DMS153 treated with DMSO at 0.1 percent for 48 hours (cell line): ENCODE measurements at regions not wholly inside any gene's neighbourhood (a gene's known extent, or its start where the extent isn't known, plus 50 kb on each side); places are given as distances from the start of the nearest gene placed in this dataset.

Source experiments
- DNase-seq: peaks from one replicate; lab custom pipeline; 2025; ENCODE audit not compliant: unreplicated experiment; lab: John Stamatoyannopoulos, UW

- no peak for DNase-seq
Observed at GRCh38 chr10:4046712-4047354, 261.8 kb upstream of the KLF6 start.

DNA sequence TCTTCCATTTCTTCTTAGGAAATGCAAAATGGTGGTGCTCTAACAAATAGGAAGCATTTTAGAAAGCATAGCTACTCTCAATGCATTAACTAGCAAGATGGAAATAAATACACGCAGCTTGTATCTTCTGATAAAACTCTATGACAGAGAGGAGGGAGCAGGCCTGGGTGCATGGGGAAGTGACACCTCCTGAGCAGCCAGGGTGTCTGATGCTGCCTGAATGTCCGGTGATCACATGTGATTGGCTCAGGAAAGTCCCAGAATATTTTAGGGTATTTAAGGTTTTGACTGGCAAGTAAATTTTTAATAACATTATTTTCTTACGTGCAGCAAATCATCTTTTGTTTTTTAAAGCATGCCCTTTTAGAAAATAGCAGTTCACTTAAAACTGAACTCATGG is 261.0 kb upstream of the KLF6 start:
- no peak for DNase-seq

DNA sequence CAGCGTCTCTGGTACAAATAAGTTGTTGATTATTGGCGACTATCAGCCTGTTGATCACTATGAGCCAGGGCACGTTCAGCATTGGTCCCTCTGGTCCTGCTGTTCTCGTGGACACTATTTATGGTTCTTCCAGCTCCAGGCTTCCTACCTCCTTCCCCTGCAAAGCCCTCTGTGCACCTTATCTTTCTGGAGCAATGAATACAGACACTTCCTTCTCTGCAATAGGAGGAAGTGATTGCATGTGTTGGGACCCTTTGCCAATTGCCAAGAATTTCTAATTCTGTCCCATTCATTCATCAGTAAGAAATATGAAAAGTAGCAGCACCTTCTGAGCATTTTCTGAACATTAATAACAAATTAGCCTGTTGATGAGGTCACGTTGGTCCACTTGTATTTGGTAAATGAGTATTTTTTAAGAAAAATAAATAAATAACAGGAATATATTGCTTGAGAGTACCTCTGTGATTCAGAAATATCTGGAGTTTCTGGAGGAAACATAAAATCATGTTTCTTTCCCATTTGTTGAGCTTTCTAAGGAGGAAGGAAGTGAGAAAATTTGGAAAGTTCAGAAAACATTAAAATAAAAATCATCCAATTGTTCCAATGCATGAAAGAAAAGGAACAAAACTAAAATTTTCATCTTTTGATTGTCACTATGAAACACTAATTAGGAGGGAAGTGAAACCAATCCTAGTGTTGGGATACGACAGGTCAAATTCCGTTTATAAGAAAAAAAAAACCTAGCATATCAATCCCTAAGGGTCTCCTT is 259.1 kb upstream of the KLF6 start:
- DNase-seq, result no peak

DNA sequence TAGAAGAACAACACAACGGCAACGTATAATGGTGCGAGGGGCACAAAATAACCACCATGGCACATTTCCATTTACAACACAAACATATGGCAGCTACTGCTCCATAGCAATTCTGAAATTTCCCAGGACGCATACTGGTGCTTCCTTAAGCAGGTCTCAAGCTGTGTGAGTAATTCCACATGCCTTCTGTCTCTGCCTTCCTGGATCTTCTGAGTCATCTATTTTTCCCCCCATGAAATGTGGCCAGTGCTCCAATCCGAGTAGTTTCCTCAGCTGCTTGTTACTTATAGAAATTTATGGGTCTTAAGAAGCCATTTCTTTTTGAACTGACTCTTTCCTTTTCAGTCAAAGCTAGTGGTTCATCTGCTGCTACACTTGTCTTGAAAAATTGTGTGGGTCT is 256.6 kb upstream of the KLF6 start:
- DNase-seq, result no peak

DNA sequence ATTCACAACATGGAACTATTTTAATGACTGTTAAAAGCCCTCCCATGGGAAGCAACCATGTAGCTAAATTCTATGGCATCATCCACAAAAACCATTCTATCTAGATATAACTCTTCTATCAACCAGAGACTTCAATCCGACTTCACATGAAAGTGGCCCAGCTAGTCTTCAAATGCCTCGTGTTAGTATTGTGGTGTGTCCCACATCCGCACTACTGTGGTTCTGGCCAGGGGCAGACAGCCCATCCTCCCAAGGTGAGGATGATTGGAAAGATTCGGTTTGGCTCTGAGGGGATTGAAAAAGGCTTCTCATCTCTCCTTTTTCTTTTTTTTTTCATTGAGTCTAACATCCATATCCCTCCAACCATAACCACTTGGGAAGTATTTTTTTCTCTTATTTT is 253.0 kb upstream of the KLF6 start:
- no peak for DNase-seq

GRCh38 chr10:4035599-4035945 is 250.6 kb upstream of the KLF6 start:
- no peak for DNase-seq

DNA sequence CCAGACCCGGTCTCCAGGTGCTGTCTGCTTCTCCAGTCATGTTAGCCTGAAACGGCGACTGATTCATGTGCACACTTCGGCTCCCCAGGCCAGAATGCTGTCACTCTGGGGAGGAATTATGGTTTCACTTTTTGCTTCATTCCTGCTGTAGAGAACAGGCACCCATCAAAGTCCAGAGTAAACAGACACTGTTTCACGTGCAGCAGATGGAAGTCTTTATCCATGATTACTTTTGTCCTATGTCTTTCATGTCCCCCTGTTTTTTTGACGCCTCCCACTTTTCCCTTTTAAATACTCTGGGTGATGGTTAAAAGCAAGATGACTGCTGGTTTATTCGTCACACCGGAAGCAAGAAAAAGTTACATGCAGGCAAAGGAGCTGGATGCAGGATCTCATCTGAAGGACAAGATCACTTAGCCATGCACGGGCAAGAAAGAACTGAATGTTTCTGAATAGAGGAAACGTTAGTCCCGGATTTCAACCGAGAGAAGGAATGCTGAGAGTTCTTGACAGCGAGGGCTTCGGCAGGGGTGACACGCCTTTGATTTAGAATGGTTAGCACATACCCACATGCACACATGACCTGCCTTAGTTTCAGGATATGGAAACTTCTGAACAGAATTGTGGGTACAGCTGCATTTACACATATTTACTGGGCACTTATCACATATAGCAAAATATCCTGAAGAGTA is 250.0 kb upstream of the KLF6 start:
- DNase-seq, result no peak

DNA sequence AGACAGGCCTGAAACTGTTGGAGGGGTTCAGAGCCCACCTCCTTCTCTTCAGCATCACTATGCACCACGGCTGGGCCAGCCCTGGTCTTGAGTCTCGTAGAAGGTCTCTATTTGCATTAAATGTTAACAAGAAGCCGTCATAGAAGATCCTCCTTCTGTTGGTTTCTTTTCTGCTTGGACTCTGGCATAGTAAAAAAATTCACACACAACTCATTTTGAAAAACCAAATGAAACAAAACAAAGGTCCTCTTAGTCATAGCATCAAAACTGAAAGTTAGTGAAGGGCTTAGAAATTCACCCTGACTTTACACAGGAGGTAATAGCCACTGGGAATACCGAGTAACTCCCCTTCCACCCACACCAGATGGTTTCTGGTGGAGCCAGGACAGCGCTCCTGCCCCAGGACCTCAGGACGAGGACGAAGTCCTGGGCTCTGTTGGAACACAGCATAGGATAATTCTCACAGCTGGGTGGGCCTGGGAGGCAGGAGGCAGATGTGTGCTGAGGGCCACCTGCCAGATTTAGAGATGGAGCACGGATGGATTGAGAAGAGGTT is 248.4 kb upstream of the KLF6 start:
- no peak for DNase-seq

DNA sequence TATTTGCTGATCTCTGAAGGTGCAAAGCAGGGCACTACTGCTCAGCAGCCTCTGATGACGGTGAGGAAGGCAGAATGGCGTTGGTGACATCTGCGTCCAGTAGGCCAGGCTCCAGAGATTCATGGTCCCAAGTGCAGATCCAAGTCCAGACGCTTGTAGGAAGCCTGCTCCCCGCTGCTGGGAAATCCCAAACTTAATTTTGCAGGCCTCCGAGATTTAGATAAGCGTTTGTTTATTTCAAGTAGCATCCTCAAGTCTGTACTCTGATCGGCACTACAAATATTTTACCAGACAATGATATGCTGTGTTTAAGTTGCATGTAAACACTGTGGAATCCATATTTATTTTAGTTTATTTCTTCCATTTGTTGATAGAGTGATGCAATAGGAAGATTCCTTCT is 244.9 kb upstream of the KLF6 start:
- DNase-seq, result no peak

- DNase-seq, result no peak
Observed at GRCh38 chr10:4028854-4029583, 244.0 kb upstream of the KLF6 start.

GRCh38 chr10:4028027-4028471 is 243.0 kb upstream of the KLF6 start:
- DNase-seq, result no peak

DNA sequence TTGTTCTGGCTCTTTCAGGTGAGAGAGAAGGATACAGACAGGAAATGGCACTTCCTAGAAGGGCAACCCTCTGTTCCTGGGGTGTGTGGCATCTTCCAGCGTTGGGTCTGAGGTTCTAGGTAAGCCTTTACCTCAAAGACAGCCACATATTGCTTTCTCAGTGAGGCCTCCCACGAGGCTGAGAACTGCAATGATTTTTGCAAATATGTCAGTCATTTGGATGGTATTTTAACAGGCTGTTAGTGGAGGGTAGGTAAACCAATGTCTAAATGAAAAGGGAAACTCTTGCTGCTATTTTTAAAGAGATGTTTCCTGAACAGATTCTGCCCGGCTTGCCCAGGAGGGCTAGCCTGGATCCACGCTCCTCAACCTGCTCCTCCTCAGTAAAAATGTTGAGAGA is 240.3 kb upstream of the KLF6 start:
- no peak for DNase-seq

GRCh38 chr10:4024516-4025245 is 239.7 kb upstream of the KLF6 start:
- no peak for DNase-seq

DNA sequence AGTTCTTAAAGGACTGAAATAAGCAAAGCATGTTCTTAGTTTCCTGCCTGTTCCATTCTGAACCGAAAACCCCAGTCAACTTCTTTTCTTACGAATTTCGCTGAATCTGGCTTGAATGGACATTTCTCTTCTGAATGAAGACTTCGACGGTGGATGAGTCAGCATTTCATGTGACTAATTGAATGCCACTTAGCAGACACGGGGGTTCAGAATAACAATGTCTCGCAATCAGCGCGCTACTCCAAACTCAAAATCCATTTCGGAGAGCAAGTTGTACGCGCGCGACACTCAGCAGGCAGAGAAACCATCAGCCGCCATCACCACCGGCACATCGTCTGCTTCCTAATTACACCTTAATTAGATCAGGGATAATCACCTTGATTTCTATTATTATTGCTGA is 239.0 kb upstream of the KLF6 start:
- DNase-seq, result no peak

GRCh38 chr10:4022473-4022872 is 237.5 kb upstream of the KLF6 start:
- DNase-seq, result no peak

DNA sequence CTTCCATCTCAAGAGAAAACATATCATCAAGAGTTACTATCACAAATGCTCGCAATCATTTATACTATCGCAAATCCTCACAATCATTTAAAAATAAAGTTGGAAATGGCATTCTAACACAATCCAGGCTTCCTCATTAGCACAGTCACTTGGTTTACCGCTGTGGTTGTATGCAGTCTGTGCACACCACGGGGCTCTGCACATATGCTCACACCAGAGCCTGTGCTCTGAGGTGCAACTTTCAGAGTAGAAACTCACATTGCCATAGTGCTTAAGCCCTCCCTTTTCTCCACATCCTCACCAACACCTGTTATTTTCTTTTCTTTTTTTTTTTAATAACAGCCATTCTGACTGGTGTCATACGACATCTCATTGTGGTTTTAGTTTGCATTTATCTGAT is 235.6 kb upstream of the KLF6 start:
- DNase-seq, result no peak

DNA sequence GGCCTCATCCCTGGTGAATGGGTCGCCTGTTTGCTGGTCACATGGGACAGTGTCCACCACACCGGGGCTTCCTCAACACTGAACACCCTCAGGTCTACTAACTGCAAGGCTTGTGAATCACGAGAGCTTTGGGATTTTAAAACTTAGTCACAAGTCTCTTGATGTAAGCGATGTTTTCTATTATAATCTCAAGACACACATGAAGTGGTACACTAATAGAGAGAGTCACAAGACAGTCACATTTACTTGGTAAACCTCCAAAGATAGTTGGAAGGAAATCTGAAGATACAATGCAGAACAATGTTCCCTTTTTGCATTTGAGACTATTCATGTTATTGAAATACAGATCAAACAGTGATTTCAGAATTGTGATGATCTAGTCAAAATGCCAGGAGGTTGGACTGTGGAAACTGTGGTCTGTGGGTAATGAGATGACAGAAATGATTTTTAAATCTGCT is 233.1 kb upstream of the KLF6 start:
- no peak for DNase-seq

DNA sequence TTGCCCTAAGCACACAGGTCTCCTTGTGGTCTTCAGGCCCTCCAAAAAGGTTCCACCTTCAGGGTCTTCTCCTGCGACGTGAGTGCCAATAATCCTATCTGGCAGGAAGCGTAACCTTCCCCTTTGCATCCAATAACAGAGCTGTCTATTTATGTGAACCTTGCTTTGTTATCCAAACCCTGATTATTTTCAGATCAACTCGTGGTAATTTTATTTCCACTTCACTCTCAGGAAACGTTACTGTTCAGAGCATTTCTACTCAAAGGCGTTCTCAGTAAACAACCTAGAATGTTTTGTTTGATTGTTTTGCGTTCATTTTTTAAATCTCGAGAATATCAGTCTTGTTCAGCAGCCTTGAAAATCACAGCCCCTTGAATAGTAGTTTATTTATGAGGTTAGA is 232.3 kb upstream of the KLF6 start:
- DNase-seq, result no peak

GRCh38 chr10:4016214-4016740 is 231.3 kb upstream of the KLF6 start:
- no peak for DNase-seq

DNA sequence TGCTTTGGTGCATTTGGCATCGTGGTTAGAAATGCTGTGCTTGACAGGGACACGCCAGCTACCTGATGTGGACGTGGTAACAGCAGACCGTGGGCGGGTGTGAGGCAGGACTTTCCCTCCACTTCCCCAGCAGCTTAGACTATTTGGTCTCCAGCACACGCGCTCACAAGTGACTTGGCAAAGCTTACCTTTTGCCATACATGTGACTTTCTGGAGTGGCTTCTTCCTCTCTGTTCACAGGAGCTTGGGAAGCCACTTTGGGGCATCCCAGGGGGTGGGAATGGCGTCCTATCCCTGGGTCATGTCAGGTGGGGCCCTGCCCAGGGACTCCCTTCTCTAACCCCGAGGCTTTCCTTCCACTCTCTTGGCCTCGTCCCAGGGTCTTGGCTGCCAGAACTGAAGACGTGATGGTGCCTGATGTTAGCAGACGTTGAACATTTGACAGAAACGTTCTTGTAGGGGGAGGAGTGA is 228.7 kb upstream of the KLF6 start:
- peak; percentile 2 for DNase-seq
